ENCODE measurements at regions not wholly inside any gene's neighbourhood (a gene's known extent, or its start where the extent isn't known, plus 50 kb on each side); places are given as distances from the start of the nearest gene placed in this dataset.

DNA sequence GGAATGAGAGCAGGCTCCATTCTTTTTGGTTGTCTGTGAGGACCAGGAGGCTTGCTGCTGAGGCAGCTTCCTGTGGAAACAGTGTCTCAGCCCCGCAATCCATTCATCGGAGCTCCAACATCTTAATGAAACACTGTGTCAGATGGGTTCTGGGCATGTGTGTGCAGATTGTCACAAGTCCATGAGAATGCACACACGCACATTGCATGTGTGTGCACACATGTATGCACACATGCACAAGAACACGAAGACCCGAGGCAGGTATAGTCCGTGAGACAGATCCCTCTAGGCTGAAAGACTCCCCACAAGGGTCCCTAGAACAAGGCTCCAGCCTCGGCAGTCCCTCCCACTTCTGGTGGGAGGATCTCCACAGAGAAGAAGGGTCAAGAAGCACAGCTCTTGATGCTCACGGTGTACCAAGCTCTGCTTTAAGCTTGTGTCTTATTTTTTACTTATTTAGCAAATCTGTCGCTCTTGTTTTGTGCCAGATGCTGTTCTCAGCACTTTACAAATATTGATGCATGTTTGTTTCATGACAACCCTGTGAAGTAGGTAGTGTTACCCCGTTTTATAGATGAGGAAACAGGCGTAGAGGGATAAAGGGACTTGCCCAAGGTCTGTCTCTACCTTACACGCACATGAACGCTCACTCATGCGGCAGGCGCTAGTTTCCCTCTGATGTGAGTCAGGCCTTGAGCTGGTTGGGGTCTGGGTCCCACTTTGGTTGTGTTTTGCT, 213.1 kb downstream of the SEC14L1 start:
- Mint-ChIP-seq H3K4me1 (ENCODE audit: low read depth) (peaks cover 19% of the 10 kb centered on the region), H3K36me3 (ENCODE audit: low read depth) (no peaks in the 10 kb centered on the region), H3K9me3 (no peaks in the 10 kb centered on the region), H3K27ac (no peak overlapping the region), H3K27me3 (ENCODE audit: low read depth) (peaks cover 3% of the 10 kb centered on the region), H3K4me3 (ENCODE audit: low read depth) (no peak overlapping the region)
- intact Hi-C loops (cut with micrococcal nuclease), result no loop called here
- DNase-seq (ENCODE audit: low spot score), result no peak

DNA sequence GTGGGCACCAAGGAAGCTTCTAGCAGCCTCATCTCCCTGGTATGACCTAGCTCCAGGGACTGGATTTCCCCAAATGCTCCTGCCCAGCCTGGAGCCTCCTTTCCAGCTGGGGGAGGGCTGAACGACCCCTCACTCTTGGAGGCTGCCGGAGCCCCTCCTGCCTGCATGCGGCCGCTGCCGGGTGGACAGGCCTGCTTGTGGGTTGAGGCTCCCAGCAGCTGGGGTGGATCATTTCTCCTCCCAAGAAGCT, 213.6 kb downstream of the SEC14L1 start:
- no peak overlapping the region for H3K4me3 Mint-ChIP-seq (ENCODE audit: low read depth)
- no peak for DNase-seq (ENCODE audit: low spot score)
- H3K4me1 Mint-ChIP-seq (ENCODE audit: low read depth), result peaks cover 19% of the 10 kb centered on the region
- H3K36me3 Mint-ChIP-seq (ENCODE audit: low read depth), result no peaks in the 10 kb centered on the region
- peaks cover 3% of the 10 kb centered on the region for H3K27me3 Mint-ChIP-seq (ENCODE audit: low read depth)
- H3K27ac Mint-ChIP-seq, result no peak overlapping the region
- no peaks in the 10 kb centered on the region for H3K9me3 Mint-ChIP-seq
- intact Hi-C loops (cut with micrococcal nuclease), result no loop called here

DNA sequence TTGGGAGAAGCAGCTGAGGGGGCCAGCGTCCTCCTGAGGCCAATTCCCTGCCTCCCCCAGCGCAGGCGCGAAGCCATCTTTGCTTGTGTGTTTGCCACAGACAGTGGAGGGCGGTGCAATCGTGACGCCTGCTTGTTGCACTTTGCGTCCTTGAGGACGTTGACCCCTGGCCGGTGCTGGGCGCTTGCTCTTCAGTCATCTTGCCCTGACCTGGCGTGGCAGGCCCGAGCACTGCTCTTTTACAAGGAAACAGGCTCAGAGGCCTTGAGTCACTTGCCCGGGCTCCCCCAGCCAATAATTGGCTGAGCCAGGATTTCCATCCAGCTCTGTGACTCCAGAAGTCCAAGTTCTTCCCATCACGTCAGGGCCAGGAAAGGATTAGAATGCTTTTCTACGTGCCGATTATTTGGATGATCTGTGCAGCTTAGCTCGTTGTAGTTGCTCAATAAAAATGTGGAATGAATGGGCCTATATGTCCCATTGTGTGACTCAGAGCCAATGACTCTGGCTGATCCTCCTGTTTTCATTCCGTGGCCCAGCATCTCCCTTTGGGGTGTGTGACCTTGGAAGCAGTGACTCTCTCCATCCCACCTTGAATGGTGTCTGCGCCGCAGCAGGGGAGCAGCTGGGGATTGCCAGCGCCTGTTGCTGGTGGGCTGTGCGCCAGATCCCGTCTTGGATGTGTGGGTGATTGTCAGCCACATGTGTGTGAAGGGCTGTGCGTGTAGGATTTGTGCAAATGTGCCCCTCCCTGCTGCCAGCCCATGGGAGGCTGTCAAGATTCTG, 214.1 kb downstream of the SEC14L1 start:
- H3K27ac Mint-ChIP-seq, result no peak overlapping the region

DNA sequence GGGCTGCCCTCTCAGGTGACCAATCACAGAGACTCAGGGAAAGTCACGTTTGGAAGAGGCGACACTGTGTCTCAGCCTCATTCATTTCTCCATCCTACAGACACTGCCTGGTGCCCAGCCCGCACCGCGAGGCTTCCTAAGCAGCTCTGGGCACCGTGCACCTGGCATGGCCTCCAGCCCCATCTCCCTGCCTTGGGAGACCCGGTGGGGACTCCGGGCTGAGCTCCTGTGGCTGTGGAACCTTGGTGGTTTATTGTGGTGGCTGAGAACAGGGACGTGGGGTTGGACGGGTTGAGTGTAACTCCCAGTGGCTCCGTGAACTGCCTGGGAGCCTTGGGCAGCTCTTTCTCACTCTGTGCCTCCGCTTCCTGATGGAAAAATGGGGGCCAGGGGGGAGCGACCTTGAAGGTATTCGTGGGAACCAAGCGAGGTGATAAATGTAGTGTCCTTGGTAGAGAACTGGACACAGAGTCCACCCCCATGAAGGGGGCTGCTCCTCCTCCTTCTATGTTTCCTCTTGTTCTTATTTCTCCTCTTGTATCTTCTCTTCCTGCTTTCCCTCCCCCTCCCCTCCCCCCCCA, 215.4 kb downstream of the SEC14L1 start:
- Mint-ChIP-seq H3K4me1 (ENCODE audit: low read depth) (peaks cover 14% of the 10 kb centered on the region), H3K27me3 (ENCODE audit: low read depth) (peaks cover 3% of the 10 kb centered on the region), H3K36me3 (ENCODE audit: low read depth) (no peaks in the 10 kb centered on the region), H3K4me3 (ENCODE audit: low read depth) (no peak overlapping the region), H3K9me3 (no peaks in the 10 kb centered on the region), H3K27ac (no peak overlapping the region)
- intact Hi-C loops (cut with micrococcal nuclease), result no loop called here
- no peak for DNase-seq (ENCODE audit: low spot score)

More for the DNA sequence above, 214.1 kb downstream of the SEC14L1 start:
- Mint-ChIP-seq H3K4me3 (ENCODE audit: low read depth) (no peak overlapping the region), H3K36me3 (ENCODE audit: low read depth) (no peaks in the 10 kb centered on the region), H3K4me1 (ENCODE audit: low read depth) (peaks cover 19% of the 10 kb centered on the region), H3K9me3 (no peaks in the 10 kb centered on the region), H3K27me3 (ENCODE audit: low read depth) (peaks cover 3% of the 10 kb centered on the region)
- DNase-seq (ENCODE audit: low spot score), result no peak
- intact Hi-C loops (cut with micrococcal nuclease), result no loop called here

DNA sequence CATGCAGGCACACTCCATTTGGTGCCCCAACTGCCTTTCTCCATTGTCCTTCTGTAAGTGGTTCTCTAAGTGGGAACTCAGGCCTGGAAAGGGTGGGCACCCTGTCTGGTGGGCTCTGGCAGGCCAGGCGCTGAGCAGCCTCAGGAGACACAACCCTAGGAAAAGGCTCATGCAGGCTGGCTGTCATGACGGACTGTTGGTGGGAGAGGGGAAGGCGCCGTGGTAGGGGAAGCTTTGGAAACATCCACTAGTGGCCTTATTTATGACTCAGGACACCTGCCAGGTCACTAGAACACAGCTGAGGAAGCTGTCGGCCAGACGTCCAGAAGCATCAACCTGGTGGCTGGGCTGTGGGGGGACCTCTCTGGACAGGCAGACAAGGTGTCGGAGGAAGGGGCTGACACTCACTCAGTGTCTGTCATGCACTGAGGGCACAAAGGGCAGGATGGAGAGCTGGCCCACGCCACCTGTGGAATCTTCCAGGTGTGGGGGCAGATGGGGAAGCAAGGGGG, 216.0 kb downstream of the SEC14L1 start:
- no peak overlapping the region for H3K27ac Mint-ChIP-seq

DNA sequence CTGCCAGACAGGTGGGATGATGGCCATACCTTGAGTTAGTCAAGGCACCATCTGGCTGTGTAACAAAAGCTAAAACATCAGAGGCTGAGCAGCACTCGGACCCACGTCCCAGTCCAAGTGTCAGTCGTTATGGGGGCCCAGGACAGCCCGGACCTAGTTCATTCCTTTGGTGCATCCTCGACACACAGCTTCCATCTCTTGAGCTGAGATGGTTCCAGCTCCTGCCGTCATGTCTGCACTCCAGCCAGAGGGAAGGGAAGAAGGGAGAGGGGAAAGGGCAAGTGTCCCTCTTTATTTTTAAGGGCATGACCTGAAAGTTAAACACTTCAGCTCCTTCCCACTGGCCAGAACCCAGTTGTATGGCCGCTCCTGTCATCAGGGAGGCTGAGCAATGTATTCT, 218.0 kb downstream of the SEC14L1 start:
- DNase-seq (ENCODE audit: low spot score), result no peak
- H3K9me3 Mint-ChIP-seq, result no peaks in the 10 kb centered on the region
- H3K4me1 Mint-ChIP-seq (ENCODE audit: low read depth), result peaks cover 11% of the 10 kb centered on the region
- peaks cover 3% of the 10 kb centered on the region for H3K27me3 Mint-ChIP-seq (ENCODE audit: low read depth)
- no peak overlapping the region for H3K27ac Mint-ChIP-seq
- H3K36me3 Mint-ChIP-seq (ENCODE audit: low read depth), result no peaks in the 10 kb centered on the region
- intact Hi-C loops (cut with micrococcal nuclease), result no loop called here
- no peak overlapping the region for H3K4me3 Mint-ChIP-seq (ENCODE audit: low read depth)

More for the DNA sequence above, 216.0 kb downstream of the SEC14L1 start:
- peaks cover 11% of the 10 kb centered on the region for H3K4me1 Mint-ChIP-seq (ENCODE audit: low read depth)
- H3K9me3 Mint-ChIP-seq, result no peaks in the 10 kb centered on the region
- no peak overlapping the region for H3K4me3 Mint-ChIP-seq (ENCODE audit: low read depth)
- DNase-seq (ENCODE audit: low spot score), result no peak
- intact Hi-C loops (cut with micrococcal nuclease), result no loop called here
- H3K27me3 Mint-ChIP-seq (ENCODE audit: low read depth), result peaks cover 3% of the 10 kb centered on the region
- no peaks in the 10 kb centered on the region for H3K36me3 Mint-ChIP-seq (ENCODE audit: low read depth)

DNA sequence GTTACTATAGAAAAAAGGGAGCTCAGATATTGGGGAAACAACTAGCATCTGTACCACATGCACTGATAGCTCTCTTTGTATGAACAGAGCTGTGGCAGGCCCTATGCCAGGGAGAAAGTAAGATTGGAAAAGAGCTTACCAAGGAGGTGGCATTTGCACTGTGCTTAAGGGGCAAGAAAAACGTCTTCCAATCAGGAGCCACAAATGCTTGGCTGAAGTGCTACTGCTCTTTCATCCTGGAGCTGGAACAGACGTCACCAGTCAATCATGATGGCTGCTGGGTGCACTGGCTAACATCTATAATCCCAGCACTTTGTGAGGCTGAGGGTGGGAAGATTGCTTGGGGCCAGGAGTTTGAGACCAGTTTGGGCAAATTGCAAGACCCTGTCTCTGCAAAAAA, 218.5 kb downstream of the SEC14L1 start:
- H3K4me1 Mint-ChIP-seq (ENCODE audit: low read depth), result peaks cover 12% of the 10 kb centered on the region
- H3K27me3 Mint-ChIP-seq (ENCODE audit: low read depth), result peaks cover 3% of the 10 kb centered on the region
- H3K36me3 Mint-ChIP-seq (ENCODE audit: low read depth), result no peaks in the 10 kb centered on the region
- intact Hi-C loops (cut with micrococcal nuclease), result no loop called here
- H3K4me3 Mint-ChIP-seq (ENCODE audit: low read depth), result no peak overlapping the region
- H3K27ac Mint-ChIP-seq, result no peak overlapping the region
- no peak for DNase-seq (ENCODE audit: low spot score)
- no peaks in the 10 kb centered on the region for H3K9me3 Mint-ChIP-seq

DNA sequence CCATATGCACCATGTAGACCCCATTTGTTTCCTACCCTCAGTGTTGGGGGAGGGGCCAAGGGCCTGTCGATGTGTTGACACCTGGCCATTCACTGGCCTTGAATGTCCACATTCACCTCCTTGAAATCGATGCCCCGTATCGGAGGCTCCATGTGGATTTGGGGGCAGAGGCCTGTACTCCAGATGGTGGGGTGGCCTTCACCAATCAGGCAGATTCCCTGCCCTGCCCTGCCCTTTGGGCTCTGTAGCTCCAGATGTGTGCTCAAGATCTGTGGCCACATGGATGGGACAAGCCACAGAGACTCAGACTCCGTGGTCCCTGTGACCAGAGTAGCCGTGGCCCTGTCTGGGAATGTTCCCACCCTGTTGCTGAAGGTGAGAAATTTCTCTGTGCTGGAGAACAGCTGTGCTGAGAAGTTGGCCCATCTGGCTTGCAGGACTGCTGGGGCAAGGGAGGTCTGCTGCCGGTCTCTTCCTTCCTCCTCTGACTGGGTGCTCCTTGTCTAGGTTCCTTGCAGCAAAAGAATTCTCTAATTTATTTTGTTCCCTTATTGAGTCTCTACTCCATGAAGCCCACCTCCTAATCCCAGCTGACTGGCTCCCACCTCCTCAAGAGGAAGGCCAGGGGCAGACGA, 221.3 kb downstream of the SEC14L1 start:
- Mint-ChIP-seq H3K36me3 (ENCODE audit: low read depth) (no peaks in the 10 kb centered on the region), H3K27ac (no peak overlapping the region), H3K4me3 (ENCODE audit: low read depth) (no peak overlapping the region), H3K9me3 (no peaks in the 10 kb centered on the region), H3K4me1 (ENCODE audit: low read depth) (peaks cover 24% of the 10 kb centered on the region), H3K27me3 (ENCODE audit: low read depth) (peaks cover 8% of the 10 kb centered on the region)
- intact Hi-C loops (cut with micrococcal nuclease), result no loop called here
- no peak for DNase-seq (ENCODE audit: low spot score)

DNA sequence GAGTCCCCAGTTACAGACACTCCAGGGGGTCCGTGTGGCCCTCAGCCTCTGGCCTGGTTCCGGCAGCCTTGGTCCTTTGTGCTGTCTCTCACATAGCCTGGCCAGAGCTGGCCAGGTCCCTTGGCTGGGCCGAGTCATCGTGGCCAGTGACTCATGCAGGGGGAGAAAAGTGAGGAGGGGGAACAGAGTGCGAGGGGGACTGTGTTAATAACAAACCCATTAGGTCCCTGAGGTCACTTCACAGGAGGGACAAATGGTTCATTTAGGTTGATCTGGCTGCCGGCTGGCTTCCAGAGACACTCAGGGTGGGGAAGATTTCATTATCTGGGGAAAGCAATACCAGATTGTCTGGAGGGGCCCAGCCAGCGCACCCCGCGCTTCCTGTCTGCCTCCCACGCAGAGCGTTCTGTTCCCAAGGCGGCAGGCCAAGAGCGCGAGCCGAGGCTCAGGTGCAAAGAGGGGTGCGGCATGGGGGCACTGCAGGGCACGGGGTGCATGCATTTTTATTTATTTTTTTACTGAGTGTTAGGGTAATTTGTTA, 223.1 kb downstream of the SEC14L1 start:
- H3K27ac Mint-ChIP-seq, result no peak overlapping the region
- no peaks in the 10 kb centered on the region for H3K9me3 Mint-ChIP-seq
- no peak for DNase-seq (ENCODE audit: low spot score)
- peaks cover 21% of the 10 kb centered on the region for H3K4me1 Mint-ChIP-seq (ENCODE audit: low read depth)
- H3K4me3 Mint-ChIP-seq (ENCODE audit: low read depth), result no peak overlapping the region
- intact Hi-C loops (cut with micrococcal nuclease), result no loop called here
- peaks cover 5% of the 10 kb centered on the region for H3K27me3 Mint-ChIP-seq (ENCODE audit: low read depth)
- H3K36me3 Mint-ChIP-seq (ENCODE audit: low read depth), result no peaks in the 10 kb centered on the region

DNA sequence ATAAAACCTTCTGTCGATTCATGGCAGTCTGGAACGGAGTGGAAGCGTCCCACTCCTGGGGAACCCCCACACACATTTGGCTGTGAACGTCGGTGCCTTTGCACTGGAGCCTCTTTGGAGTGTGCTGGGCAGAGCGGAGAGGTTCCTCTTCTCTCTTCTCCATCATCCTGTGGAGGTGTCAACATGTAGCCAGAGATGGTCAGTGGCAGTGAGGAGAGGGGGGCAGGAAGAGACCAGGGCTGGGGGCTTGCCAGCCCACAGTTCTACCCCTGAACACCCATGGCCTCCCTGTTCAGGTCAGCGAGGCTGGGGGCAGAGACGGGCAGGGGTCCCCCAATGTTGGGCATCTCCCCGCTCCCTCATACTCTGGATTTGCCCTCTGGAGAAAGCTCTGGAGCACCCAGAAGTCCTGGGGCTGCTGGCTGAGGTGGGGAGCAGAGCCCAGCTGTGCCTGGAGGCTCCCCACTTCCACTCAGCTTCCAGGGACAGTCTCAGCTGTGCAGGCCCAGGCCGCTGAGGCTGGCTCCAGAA, 223.7 kb downstream of the SEC14L1 start:
- Mint-ChIP-seq H3K4me3 (ENCODE audit: low read depth) (no peak overlapping the region), H3K27ac (no peak overlapping the region), H3K36me3 (ENCODE audit: low read depth) (no peaks in the 10 kb centered on the region), H3K9me3 (no peaks in the 10 kb centered on the region), H3K4me1 (ENCODE audit: low read depth) (peaks cover 21% of the 10 kb centered on the region), H3K27me3 (ENCODE audit: low read depth) (peaks cover 5% of the 10 kb centered on the region)
- intact Hi-C loops (cut with micrococcal nuclease), result no loop called here
- DNase-seq (ENCODE audit: low spot score), result no peak

DNA sequence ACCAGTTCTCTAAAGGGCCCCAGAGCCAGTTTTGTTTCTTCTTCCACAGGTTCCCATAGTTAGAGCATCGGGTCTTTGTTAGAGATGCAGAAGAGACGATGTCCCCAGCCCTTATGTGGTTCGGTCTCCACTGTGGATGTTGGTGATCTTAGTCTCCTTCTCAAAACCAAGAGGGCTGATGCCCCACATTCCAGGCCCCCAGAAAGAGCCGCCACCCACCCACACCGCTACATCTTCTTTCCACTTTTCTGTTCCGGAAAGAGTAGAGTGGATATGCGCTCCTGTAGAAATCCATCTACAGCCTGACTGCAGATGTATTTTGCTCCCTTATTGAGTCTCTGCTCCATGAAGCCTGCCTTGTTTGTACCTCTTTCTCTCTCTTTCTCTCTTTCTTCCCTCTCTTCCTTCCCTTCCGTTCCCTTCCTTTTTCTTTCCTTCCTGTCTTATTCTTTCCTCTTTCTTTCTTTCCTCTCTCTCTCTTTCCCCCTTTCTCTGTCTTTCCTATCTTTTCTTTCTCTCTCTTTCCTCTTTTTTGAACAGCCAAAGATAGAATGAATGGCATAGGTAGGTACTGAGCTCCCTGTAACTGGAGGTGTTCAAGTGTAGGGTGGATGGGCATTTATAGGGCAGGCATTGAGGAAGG, 224.3 kb downstream of the SEC14L1 start:
- no peak for DNase-seq (ENCODE audit: low spot score)
- Mint-ChIP-seq H3K36me3 (ENCODE audit: low read depth) (no peaks in the 10 kb centered on the region), H3K27ac (peak overlapping the region; percentile 5), H3K9me3 (no peaks in the 10 kb centered on the region), H3K27me3 (ENCODE audit: low read depth) (peaks cover 5% of the 10 kb centered on the region), H3K4me1 (ENCODE audit: low read depth) (peaks cover 21% of the 10 kb centered on the region), H3K4me3 (ENCODE audit: low read depth) (no peak overlapping the region)
- intact Hi-C loops (cut with micrococcal nuclease), result no loop called here

DNA sequence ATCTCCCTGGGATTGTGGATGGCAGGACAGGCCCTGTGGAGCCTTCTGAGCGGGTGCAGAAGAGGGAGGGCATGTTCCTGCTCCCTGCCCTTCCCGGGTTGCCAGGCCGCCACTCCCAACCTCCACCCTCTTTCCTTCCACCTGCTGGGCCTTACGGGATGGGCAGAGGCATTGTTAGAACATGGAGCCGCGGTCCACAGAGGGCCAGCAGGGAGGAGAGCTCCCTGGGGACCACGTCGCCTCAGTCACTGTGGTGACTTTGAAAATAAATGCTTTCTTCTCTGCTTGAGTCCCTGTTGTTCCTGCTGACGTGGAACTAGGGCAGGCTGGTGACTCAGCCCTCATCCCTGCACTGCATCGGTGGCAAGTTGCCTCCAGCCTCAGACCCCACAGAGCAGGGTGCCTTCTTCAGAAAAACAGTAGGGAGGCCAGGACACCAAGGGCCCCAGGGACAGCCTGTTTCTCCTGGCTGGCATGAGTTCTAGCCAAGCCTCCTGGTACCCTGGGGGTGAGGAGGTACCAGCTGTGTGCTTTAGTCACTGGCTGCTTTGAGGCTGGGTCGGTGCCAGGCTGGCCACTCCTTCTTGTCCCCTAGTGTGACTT, 224.9 kb downstream of the SEC14L1 start:
- peaks cover 5% of the 10 kb centered on the region for H3K27me3 Mint-ChIP-seq (ENCODE audit: low read depth)
- H3K27ac Mint-ChIP-seq, result no peak overlapping the region
- H3K4me3 Mint-ChIP-seq (ENCODE audit: low read depth), result no peak overlapping the region
- no peak for DNase-seq (ENCODE audit: low spot score)
- intact Hi-C loops (cut with micrococcal nuclease), result no loop called here
- peaks cover 21% of the 10 kb centered on the region for H3K4me1 Mint-ChIP-seq (ENCODE audit: low read depth)
- no peaks in the 10 kb centered on the region for H3K9me3 Mint-ChIP-seq
- no peaks in the 10 kb centered on the region for H3K36me3 Mint-ChIP-seq (ENCODE audit: low read depth)

All from activated T-helper 2 cell treated with anti-CD3 and anti-CD28 coated beads, Interferon-gamma antibody, Interleukin-2, Interleukin-4, amounts not matched to agents 10 μg/mL and 5 μg/mL and 100 μg/mL, durations not matched to agents 14 hours and 24 hours and 36 hours (primary cell).